ENCODE measurements at regions not wholly inside any gene's neighbourhood (a gene's known extent, or its start where the extent isn't known, plus 50 kb on each side); places are given as distances from the start of the nearest gene placed in this dataset.

GRCh38 chr5:116695681-116696080 lies 121.1 kb upstream of the SEMA6A start:
- DNase-seq, result no peak

- DNase-seq, result no peak
Measured at GRCh38 chr5:116686438-116686837, 111.8 kb upstream of the SEMA6A start.

- no peak for DNase-seq
Measured at GRCh38 chr5:116685931-116686330, 111.3 kb upstream of the SEMA6A start.

- DNase-seq, result no peak
Measured at GRCh38 chr5:116685069-116685468, 110.4 kb upstream of the SEMA6A start.

GRCh38 chr5:116681334-116682013 lies 106.9 kb upstream of the SEMA6A start:
- DNase-seq, result no peak

GRCh38 chr5:116675626-116675910 lies 100.9 kb upstream of the SEMA6A start:
- no peak for DNase-seq

- DNase-seq, result no peak
Measured at GRCh38 chr5:116674881-116675625, 100.4 kb upstream of the SEMA6A start.

GRCh38 chr5:116673453-116673852 lies 98.8 kb upstream of the SEMA6A start:
- no peak for DNase-seq

- no peak for DNase-seq
Measured at GRCh38 chr5:116672203-116672602, 97.6 kb upstream of the SEMA6A start.

- no peak for DNase-seq
Measured at GRCh38 chr5:116671211-116671736, 96.7 kb upstream of the SEMA6A start.

GRCh38 chr5:116669261-116670031 lies 94.8 kb upstream of the SEMA6A start:
- DNase-seq, result no peak

GRCh38 chr5:116668390-116668789 lies 93.8 kb upstream of the SEMA6A start:
- DNase-seq, result no peak

- DNase-seq, result no peak
Measured at GRCh38 chr5:116666901-116667300, 92.3 kb upstream of the SEMA6A start.

- no peak for DNase-seq
Measured at GRCh38 chr5:116664988-116665387, 90.4 kb upstream of the SEMA6A start.

GRCh38 chr5:116663081-116663480 lies 88.5 kb upstream of the SEMA6A start:
- no peak for DNase-seq

- DNase-seq, result no peak
Measured at GRCh38 chr5:116661419-116661818, 86.8 kb upstream of the SEMA6A start.

GRCh38 chr5:116660929-116661328 lies 86.3 kb upstream of the SEMA6A start:
- no peak for DNase-seq

- DNase-seq, result no peak
Measured at GRCh38 chr5:116658830-116659229, 84.2 kb upstream of the SEMA6A start.

- no peak for DNase-seq
Measured at GRCh38 chr5:116658141-116658540, 83.5 kb upstream of the SEMA6A start.

GRCh38 chr5:116655431-116655830 lies 80.8 kb upstream of the SEMA6A start:
- no peak for DNase-seq

GRCh38 chr5:116654925-116655324 lies 80.3 kb upstream of the SEMA6A start:
- no peak for DNase-seq

- no peak for DNase-seq
Measured at GRCh38 chr5:116652903-116653302, 78.3 kb upstream of the SEMA6A start.

GRCh38 chr5:116652196-116652729 lies 77.6 kb upstream of the SEMA6A start:
- DNase-seq, result no peak

GRCh38 chr5:116651653-116652052 lies 77.0 kb upstream of the SEMA6A start:
- no peak for DNase-seq
